Mucosa of descending colon (tissue), 3 donors: ENCODE measurements at regions not wholly inside any gene's neighbourhood (a gene's known extent, or its start where the extent isn't known, plus 50 kb on each side); places are given as distances from the start of the nearest gene placed in this dataset.

Experiments used
- ATAC-seq: fragments of 200-7000 bp; cut with Tn5 transposase; one replicate; pipeline ENCODE4 v1.9.1; 2020; ENCODE audit warnings: mild to moderate bottlenecking, moderate library complexity
- DNase-seq, 3 donors: peaks; one replicate each; pipeline ENCODE4 v3.0.0-alpha.2; 2020
- H3K36me3 ChIP-seq: fragments of 200-600 bp; one replicate; pipeline ENCODE4 v1.8.0; 2021; ENCODE audit warnings: low read depth, mild to moderate bottlenecking
- H3K4me1 ChIP-seq: fragments of 200-600 bp; one replicate; pipeline ENCODE4 v1.8.0; 2021; ENCODE audit warnings: low read depth, mild to moderate bottlenecking
- H3K4me3 ChIP-seq: fragments of 200-600 bp; one replicate; pipeline ENCODE4 v1.8.0; 2021; ENCODE audit warnings: mild to moderate bottlenecking
- H3K9me3 ChIP-seq: fragments of 200-600 bp; one replicate; pipeline ENCODE4 v1.8.0; 2021; ENCODE audit warnings: mild to moderate bottlenecking
- CTCF ChIP-seq: fragments of 200-600 bp; IDR thresholded peaks from one replicate; pipeline ENCODE4 v1.8.0; 2022; ENCODE audit warnings: antibody characterized with exemption, mild to moderate bottlenecking
- intact Hi-C, 2 donors: fragments of 100-400 bp; cut with DNase I in 1 of 2; cut with micrococcal nuclease in 1 of 2; formaldehyde crosslinking; loops; one replicate each; pipeline versions ENCODE4 v1.11.0 to v1.11.1; 2022; cut with DNase I, micrococcal nuclease
- donor health status: DM: no; HTN: no; CAD: no; lungs with moderate emphysema.
- donor health status: DM: no; HTN: no; CAD: no.
- donor health status: DM: no; HTN: yes; CAD: no.

- DNase-seq = peak in 2 of 3 donors; percentile 51 to 57
- ATAC-seq = peak; percentile 63
These were observed 220.3 kb upstream of the TPM1 start for GRCh38 chr15:62822228-62822627.

GRCh38 chr15:62823561-62823960 is 219.0 kb upstream of the TPM1 start:
- Histone ChIP-seq H3K36me3 (no peaks in the 10 kb centered on the region), H3K4me3 (no peak overlapping the region), H3K4me1 (peaks cover 21% of the 10 kb centered on the region), H3K9me3 (no peaks in the 10 kb centered on the region)
- DNase-seq = no peak
- no peak for TF ChIP-seq CTCF
- no peak for ATAC-seq
- intact Hi-C loops = no loop called here

More at GRCh38 chr15:62822228-62822627, 220.3 kb upstream of the TPM1 start:
- no peaks in the 10 kb centered on the region for H3K9me3 ChIP-seq
- H3K4me3 ChIP-seq = no peak overlapping the region
- intact Hi-C loops = no loop called here
- H3K36me3 ChIP-seq = no peaks in the 10 kb centered on the region
- no peak for TF ChIP-seq CTCF
- peaks cover 21% of the 10 kb centered on the region for H3K4me1 ChIP-seq

GRCh38 chr15:62824111-62825015 is 218.2 kb upstream of the TPM1 start:
- peaks cover 21% of the 10 kb centered on the region for H3K4me1 ChIP-seq
- DNase-seq (no peak), ATAC-seq (peak; percentile 40)
- H3K36me3 ChIP-seq = no peaks in the 10 kb centered on the region
- TF ChIP-seq CTCF = no peak
- no peak overlapping the region for H3K4me3 ChIP-seq
- intact Hi-C loops = no loop called here
- H3K9me3 ChIP-seq = no peaks in the 10 kb centered on the region

DNA sequence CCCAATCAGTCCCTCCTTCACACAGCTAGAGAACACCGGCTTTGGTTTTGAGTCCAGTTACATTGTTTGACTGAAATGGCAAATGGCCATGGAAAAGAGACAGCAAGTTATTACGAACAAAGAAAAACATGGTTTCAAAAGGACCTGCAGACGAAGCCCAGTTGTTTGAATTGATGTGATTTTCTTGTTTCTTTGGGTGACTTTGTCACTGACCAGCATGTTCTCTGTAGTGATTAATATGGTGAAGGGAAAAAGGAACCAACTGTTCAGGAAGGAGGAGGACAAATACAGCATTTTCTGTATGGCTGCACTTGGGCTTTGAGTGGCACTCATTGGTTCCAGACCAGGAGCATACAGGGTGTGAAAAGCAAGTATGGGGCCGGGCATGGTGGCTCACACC is 217.4 kb upstream of the TPM1 start:
- ATAC-seq = no peak
- intact Hi-C loops = no loop called here
- H3K4me1 ChIP-seq = peaks cover 20% of the 10 kb centered on the region
- no peaks in the 10 kb centered on the region for H3K36me3 ChIP-seq
- no peak for TF ChIP-seq CTCF
- no peak overlapping the region for H3K4me3 ChIP-seq
- DNase-seq = no peak
- no peaks in the 10 kb centered on the region for H3K9me3 ChIP-seq

- intact Hi-C loops = no loop called here
- Histone ChIP-seq H3K4me3 (no peak overlapping the region), H3K36me3 (no peaks in the 10 kb centered on the region), H3K9me3 (no peaks in the 10 kb centered on the region), H3K4me1 (peaks cover 10% of the 10 kb centered on the region)
- no peak for ATAC-seq
- no peak for TF ChIP-seq CTCF
- no peak for DNase-seq
These were observed 216.0 kb upstream of the TPM1 start for GRCh38 chr15:62826561-62826960.
